ENCODE measurements at regions not wholly inside any gene's neighbourhood (a gene's known extent, or its start where the extent isn't known, plus 50 kb on each side); places are given as distances from the start of the nearest gene placed in this dataset.

- Histone ChIP-seq H3K4me1 (ENCODE audit: control insufficient read depth, low read length) (no peaks in the 10 kb centered on the region), H3K79me2 (ENCODE audit: control insufficient read depth, low read length) (no peaks in the 10 kb centered on the region), H3K4me2 (ENCODE audit: low read length) (no peak overlapping the region), H3K27me3 (ENCODE audit: control insufficient read depth, low read length) (no peaks in the 10 kb centered on the region), H3K9me3 (ENCODE audit: control insufficient read depth, insufficient read depth, low read length) (no peaks in the 10 kb centered on the region), H3K9me2 (replicated peaks; ENCODE audit: control insufficient read depth, low read length) (no peaks in the 10 kb centered on the region), H3F3A (ENCODE audit: control insufficient read depth, insufficient read depth) (no peaks in the 10 kb centered on the region), H3K4me3 (ENCODE audit: low read length) (no peak overlapping the region), H3K27ac (ENCODE audit: low read depth, low read length) (no peak overlapping the region), H3K36me3 (ENCODE audit: control insufficient read depth, low read length) (no peaks in the 10 kb centered on the region), H4K20me1 (ENCODE audit: control insufficient read depth, insufficient read depth, low read depth, low read length) (no peaks in the 10 kb centered on the region)
- TF ChIP-seq EZH2phosphoT487 (IDR thresholded peaks at IDR 0.05; ENCODE audit: borderline replicate concordance, low read length) = no peak
- TF ChIP-seq, protein P1, sequence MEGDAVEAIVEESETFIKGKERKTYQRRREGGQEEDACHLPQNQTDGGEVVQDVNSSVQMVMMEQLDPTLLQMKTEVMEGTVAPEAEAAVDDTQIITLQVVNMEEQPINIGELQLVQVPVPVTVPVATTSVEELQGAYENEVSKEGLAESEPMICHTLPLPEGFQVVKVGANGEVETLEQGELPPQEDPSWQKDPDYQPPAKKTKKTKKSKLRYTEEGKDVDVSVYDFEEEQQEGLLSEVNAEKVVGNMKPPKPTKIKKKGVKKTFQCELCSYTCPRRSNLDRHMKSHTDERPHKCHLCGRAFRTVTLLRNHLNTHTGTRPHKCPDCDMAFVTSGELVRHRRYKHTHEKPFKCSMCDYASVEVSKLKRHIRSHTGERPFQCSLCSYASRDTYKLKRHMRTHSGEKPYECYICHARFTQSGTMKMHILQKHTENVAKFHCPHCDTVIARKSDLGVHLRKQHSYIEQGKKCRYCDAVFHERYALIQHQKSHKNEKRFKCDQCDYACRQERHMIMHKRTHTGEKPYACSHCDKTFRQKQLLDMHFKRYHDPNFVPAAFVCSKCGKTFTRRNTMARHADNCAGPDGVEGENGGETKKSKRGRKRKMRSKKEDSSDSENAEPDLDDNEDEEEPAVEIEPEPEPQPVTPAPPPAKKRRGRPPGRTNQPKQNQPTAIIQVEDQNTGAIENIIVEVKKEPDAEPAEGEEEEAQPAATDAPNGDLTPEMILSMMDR (IDR thresholded peaks at IDR 0.05; ENCODE audit: low read depth, low read length, poor library complexity, severe bottlenecking) = no peak
Observed at GRCh38 chr5:10921160-10921559, 160.1 kb upstream of the DAP start.

GRCh38 chr5:10920400-10920799 is 159.4 kb upstream of the DAP start:
- no peak for TF ChIP-seq EZH2phosphoT487 (IDR thresholded peaks at IDR 0.05; ENCODE audit: borderline replicate concordance, low read length)
- TF ChIP-seq, protein P1 (IDR thresholded peaks at IDR 0.05; ENCODE audit: low read depth, low read length, poor library complexity, severe bottlenecking) = no peak
- Histone ChIP-seq H3K4me2 (ENCODE audit: low read length) (no peak overlapping the region), H3K4me3 (ENCODE audit: low read length) (no peak overlapping the region), H3K9me2 (replicated peaks; ENCODE audit: control insufficient read depth, low read length) (no peaks in the 10 kb centered on the region), H4K20me1 (ENCODE audit: control insufficient read depth, insufficient read depth, low read depth, low read length) (no peaks in the 10 kb centered on the region), H3K36me3 (ENCODE audit: control insufficient read depth, low read length) (no peaks in the 10 kb centered on the region), H3K9me3 (ENCODE audit: control insufficient read depth, insufficient read depth, low read length) (no peaks in the 10 kb centered on the region), H3K79me2 (ENCODE audit: control insufficient read depth, low read length) (no peaks in the 10 kb centered on the region), H3K27me3 (ENCODE audit: control insufficient read depth, low read length) (no peaks in the 10 kb centered on the region), H3F3A (ENCODE audit: control insufficient read depth, insufficient read depth) (no peaks in the 10 kb centered on the region), H3K4me1 (ENCODE audit: control insufficient read depth, low read length) (no peaks in the 10 kb centered on the region), H3K27ac (ENCODE audit: low read depth, low read length) (no peak overlapping the region)

- no peaks in the 10 kb centered on the region for H3K4me1 ChIP-seq (ENCODE audit: control insufficient read depth, low read length)
- H3K79me2 ChIP-seq (ENCODE audit: control insufficient read depth, low read length) = no peaks in the 10 kb centered on the region
- H3K27me3 ChIP-seq (ENCODE audit: control insufficient read depth, low read length) = peaks cover 3% of the 10 kb centered on the region; the same call in 1 of the 2 replicates
- H3K9me3 ChIP-seq (ENCODE audit: control insufficient read depth, insufficient read depth, low read length) = no peaks in the 10 kb centered on the region
- no peak overlapping the region for H3K4me2 ChIP-seq (ENCODE audit: low read length)
- H4K20me1 ChIP-seq (ENCODE audit: control insufficient read depth, insufficient read depth, low read depth, low read length) = no peaks in the 10 kb centered on the region
- TF ChIP-seq, protein P1 (IDR thresholded peaks at IDR 0.05; ENCODE audit: low read depth, low read length, poor library complexity, severe bottlenecking) = no peak
- no peak for TF ChIP-seq EZH2phosphoT487 (IDR thresholded peaks at IDR 0.05; ENCODE audit: borderline replicate concordance, low read length)
- H3K4me3 ChIP-seq (ENCODE audit: low read length) = no peak overlapping the region
- no peaks in the 10 kb centered on the region for H3K36me3 ChIP-seq (ENCODE audit: control insufficient read depth, low read length)
- no peaks in the 10 kb centered on the region for H3K9me2 ChIP-seq (replicated peaks; ENCODE audit: control insufficient read depth, low read length)
- H3K27ac ChIP-seq (ENCODE audit: low read depth, low read length) = no peak overlapping the region
- no peaks in the 10 kb centered on the region for H3F3A ChIP-seq (ENCODE audit: control insufficient read depth, insufficient read depth)
Observed at GRCh38 chr5:10914741-10915480, 153.9 kb upstream of the DAP start.
